Heart left ventricle (tissue), 16 donors: ENCODE measurements at regions not wholly inside any gene's neighbourhood (a gene's known extent, or its start where the extent isn't known, plus 50 kb on each side); places are given as distances from the start of the nearest gene placed in this dataset.

Source experiments
- ATAC-seq, 4 donors: fragments of 200-7000 bp; cut with Tn5 transposase; one replicate each; pipeline ENCODE4 v1.9.1; 2020 to 2022; ENCODE audit warnings: moderate library complexity in 4 of 4, mild to moderate bottlenecking in 3 of 4, moderate number of reproducible peaks in 1 of 4
- DNase-seq, 5 donors: peaks; one replicate each; pipeline ENCODE4 v3.0.0-alpha.2; 2020
- H3K27ac ChIP-seq, 12 donors: fragments of 200-600 bp; sonication (generic) in 4 of 12; one replicate each; pipeline versions ENCODE4 v1.5.0 to v1.8.0; 2016 to 2022; ENCODE audit warnings: mild to moderate bottlenecking in 2 of 12
- H3K27me3 ChIP-seq, 9 donors: fragments of 200-600 bp; sonication (generic) in 2 of 9; one replicate each; pipeline versions ENCODE4 v1.5.1 to v1.8.0; 2016 to 2022; ENCODE audit warnings: mild to moderate bottlenecking in 3 of 9
- H3K36me3 ChIP-seq, 9 donors: fragments of 200-600 bp; sonication (generic) in 2 of 9; one replicate each; pipeline versions ENCODE4 v1.5.0 to v1.8.0; 2018 to 2022; ENCODE audit warnings: mild to moderate bottlenecking in 2 of 9
- H3K4me1 ChIP-seq, 12 donors: fragments of 200-600 bp; sonication (generic) in 4 of 12; one replicate each; pipeline versions ENCODE4 v1.5.0 to v1.8.0; 2016 to 2022; ENCODE audit warnings: mild to moderate bottlenecking in 3 of 12
- H3K4me3 ChIP-seq, 12 donors: fragments of 200-600 bp; sonication (generic) in 4 of 12; one replicate each; pipeline versions ENCODE4 v1.5.0 to v1.8.0; 2017 to 2022; ENCODE audit warnings: mild to moderate bottlenecking in 9 of 12, moderate library complexity in 4 of 12
- H3K9me3 ChIP-seq, 12 donors: fragments of 200-600 bp; sonication (generic) in 4 of 12; one replicate each; pipeline versions ENCODE4 v1.5.0 to v1.8.0; 2016 to 2022; ENCODE audit warnings: mild to moderate bottlenecking in 1 of 12
- POLR2A ChIP-seq, 2 donors: fragments of 450-650 bp; IDR thresholded peaks; one replicate each; pipeline ENCODE4 v1.6.1; 2017; ENCODE audit warnings: antibody characterized with exemption in 2 of 2, mild to moderate bottlenecking in 2 of 2, moderate library complexity in 2 of 2
- WGBS, 4 donors: extraction: QIAGEN DNeasy Blood & Tissue Kit in 2 of 4; methylation state at CpG; one replicate each; pipeline versions ENCODE4 v1.1.5 to v1.1.7; 2013 to 2018; 5-methylcytosine and 5-hydroxymethylcytosine counted together
- intact Hi-C, 10 donors: fragments of 100-400 bp; cut with DNase I; formaldehyde crosslinking; loops; one replicate each; pipeline versions ENCODE4 v1.11.1 to v1.14.2; 2022
- TF ChIP-seq, protein P1 (sequence below), 12 donors: fragments of 200-600 bp; sonication (generic) in 4 of 12; IDR thresholded peaks; one replicate each; pipeline versions ENCODE4 v1.5.0 to v1.8.0; 2018 to 2022; ENCODE audit warnings: antibody characterized with exemption in 12 of 12, mild to moderate bottlenecking in 5 of 12
- donor health status: ischemic (EF 13 %, LVEDD 7.1; RV severe dilation, severe dysfunction).
- donor health status: healthy with polysubstance abuse.
- donor health status: DM: no; HTN: yes; CAD: no.
- donor health status: DM: no; HTN: no; CAD: no.
- donor health status: ischemic (EF 25% LVEDD 6.9; RV normal size, moderate dysfunction).
- donor health status: ischemic (EF 25% LVEDD 5.7; RV mildly dilated, moderate dysfunction).
- donor health status: healthy.
- donor health status: DM: yes; HTN: yes; CAD: no.
- donor health status: ischemic (EF 35%, LVEDD 5.7; RV mildly dilated, moderate dysfunction).
- donor health status: nonischemic (EF 11% LVEDD 7.7; RV severe dilation, severe dysfunction).
- donor health status: DM: yes; HTN: yes; CAD: no.
- donor health status: PGD.
- donor health status: ischemic (EF 29% LVEDD 5.4; RV normal size, mild dysfunction).
- donor health status: nonischemic (EF 23%, LVEDD 6.1; RV moderate dilation, normal function).

DNA sequence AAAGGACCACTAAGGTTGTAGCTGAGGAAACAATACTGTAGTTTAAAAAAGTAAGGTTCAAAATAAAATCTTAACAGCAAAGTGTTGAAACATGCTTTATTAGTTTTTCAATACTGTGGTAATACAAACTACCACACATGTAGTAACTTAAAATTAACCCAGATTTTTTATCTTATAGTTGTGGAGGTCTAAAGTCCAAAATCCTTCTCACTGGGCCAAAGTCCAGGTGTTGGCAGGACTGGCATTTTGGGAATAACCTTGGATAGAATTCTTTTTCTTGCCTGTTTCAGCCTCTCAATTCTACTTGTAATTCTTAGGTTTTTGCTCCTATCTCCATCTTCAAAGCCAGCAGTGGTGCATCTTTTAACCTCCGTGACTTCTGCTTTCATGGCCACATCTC lies 942.0 kb downstream of the TSN start:
- no peak for ATAC-seq
- Histone ChIP-seq H3K9me3 (no peaks in the 10 kb centered on the region), H3K27ac (no peak overlapping the region), H3K27me3 (no peaks in the 10 kb centered on the region), H3K4me3 (no peak overlapping the region), H3K36me3 (no peaks in the 10 kb centered on the region), H3K4me1 (no peaks in the 10 kb centered on the region)
- WGBS, 4 donors, result 82 to 93% (median 90%) methylated on average over 1 of the region's 1 CpG
- intact Hi-C loops, result no loop called here
- TF ChIP-seq POLR2A (IDR thresholded peaks at IDR 0.05), result no peak
- TF ChIP-seq, protein P1, sequence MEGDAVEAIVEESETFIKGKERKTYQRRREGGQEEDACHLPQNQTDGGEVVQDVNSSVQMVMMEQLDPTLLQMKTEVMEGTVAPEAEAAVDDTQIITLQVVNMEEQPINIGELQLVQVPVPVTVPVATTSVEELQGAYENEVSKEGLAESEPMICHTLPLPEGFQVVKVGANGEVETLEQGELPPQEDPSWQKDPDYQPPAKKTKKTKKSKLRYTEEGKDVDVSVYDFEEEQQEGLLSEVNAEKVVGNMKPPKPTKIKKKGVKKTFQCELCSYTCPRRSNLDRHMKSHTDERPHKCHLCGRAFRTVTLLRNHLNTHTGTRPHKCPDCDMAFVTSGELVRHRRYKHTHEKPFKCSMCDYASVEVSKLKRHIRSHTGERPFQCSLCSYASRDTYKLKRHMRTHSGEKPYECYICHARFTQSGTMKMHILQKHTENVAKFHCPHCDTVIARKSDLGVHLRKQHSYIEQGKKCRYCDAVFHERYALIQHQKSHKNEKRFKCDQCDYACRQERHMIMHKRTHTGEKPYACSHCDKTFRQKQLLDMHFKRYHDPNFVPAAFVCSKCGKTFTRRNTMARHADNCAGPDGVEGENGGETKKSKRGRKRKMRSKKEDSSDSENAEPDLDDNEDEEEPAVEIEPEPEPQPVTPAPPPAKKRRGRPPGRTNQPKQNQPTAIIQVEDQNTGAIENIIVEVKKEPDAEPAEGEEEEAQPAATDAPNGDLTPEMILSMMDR (IDR thresholded peaks at IDR 0.05), result no peak
- DNase-seq, result no peak

DNA sequence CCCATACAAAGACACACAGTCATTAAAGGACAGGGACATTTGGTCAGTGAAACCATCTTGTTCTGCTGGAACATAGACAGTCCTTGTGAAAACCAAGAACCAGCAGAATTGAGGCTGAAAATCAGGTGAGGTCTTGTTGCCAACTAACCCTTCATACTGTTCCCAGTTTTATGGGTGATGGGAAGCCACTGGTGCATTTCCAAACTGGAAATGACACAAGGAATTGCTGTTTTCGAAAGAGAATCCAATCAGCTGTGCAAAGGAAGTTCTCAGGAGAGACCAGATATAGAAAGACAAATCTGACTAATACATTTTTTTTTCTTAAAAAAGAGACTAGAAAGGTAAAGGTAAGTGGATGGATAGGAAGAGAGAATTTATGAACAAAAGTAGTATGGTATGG lies 948.2 kb downstream of the TSN start:
- TF ChIP-seq, protein P1 (IDR thresholded peaks at IDR 0.05), result no peak
- no peak for TF ChIP-seq POLR2A (IDR thresholded peaks at IDR 0.05)
- H3K4me1 ChIP-seq, result no peaks in the 10 kb centered on the region
- ATAC-seq (no peak), DNase-seq (no peak)
- H3K27me3 ChIP-seq, result no peaks in the 10 kb centered on the region
- intact Hi-C loops, result no loop called here
- no peak overlapping the region for H3K4me3 ChIP-seq
- 61 to 74% (median 64%) methylated on average over 1 of the region's 1 CpG for WGBS, 4 donors
- H3K27ac ChIP-seq, result no peak overlapping the region
- H3K9me3 ChIP-seq, result no peaks in the 10 kb centered on the region
- H3K36me3 ChIP-seq, result no peaks in the 10 kb centered on the region

DNA sequence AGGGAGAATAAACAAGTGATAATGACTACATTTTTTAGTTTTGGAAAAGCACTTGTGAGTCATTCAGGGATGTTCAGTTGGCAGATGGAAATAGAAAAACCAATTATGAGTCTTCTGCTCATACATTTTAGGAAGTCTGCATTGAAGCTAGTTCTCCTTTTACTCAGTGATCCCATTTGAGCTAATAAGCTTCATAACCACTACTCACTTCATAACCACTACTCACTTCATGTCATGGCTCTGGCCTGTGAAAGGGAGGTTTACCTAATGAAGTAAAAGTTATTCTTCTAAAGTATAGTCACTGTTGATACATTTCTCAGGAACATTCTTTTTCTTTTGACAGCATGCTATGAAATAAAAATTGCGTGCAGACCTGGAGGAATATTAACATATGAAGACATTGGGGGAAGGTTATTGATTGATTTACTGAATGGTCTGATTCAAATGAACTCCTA lies 948.7 kb downstream of the TSN start:
- ATAC-seq, result no peak
- no peak overlapping the region for H3K27ac ChIP-seq
- H3K4me3 ChIP-seq, result no peak overlapping the region
- DNase-seq, result no peak
- no peaks in the 10 kb centered on the region for H3K9me3 ChIP-seq
- no peaks in the 10 kb centered on the region for H3K27me3 ChIP-seq
- 95 to 100% (median 98%) methylated on average over 1 of the region's 1 CpG for WGBS, 4 donors
- H3K36me3 ChIP-seq, result no peaks in the 10 kb centered on the region
- TF ChIP-seq, protein P1 (IDR thresholded peaks at IDR 0.05), result no peak
- TF ChIP-seq POLR2A (IDR thresholded peaks at IDR 0.05), result no peak
- no peaks in the 10 kb centered on the region for H3K4me1 ChIP-seq
- intact Hi-C loops, result no loop called here

DNA sequence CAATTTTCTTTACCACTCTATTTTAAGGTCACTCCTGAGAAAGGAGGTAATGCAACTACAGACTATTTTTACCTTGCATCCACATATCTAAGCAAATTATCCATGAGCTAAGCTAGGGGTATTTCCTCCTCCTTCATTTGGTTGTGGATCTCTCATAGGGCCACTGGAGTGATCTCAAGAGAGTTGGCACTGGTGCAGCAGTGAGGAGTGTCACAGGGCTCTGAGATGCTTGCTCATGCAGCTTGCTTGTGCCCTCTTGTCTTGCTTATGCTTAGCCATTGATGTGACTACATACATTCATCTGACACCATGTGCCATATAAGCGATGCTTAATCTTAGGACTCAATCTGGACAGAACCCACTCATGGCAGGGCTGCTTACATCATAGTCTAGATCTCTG lies 950.3 kb downstream of the TSN start:
- intact Hi-C loops, result no loop called here
- no peaks in the 10 kb centered on the region for H3K9me3 ChIP-seq
- no peak for ATAC-seq
- no peak overlapping the region for H3K27ac ChIP-seq
- no peaks in the 10 kb centered on the region for H3K36me3 ChIP-seq
- H3K27me3 ChIP-seq, result no peaks in the 10 kb centered on the region
- no peak for DNase-seq
- 97 to 100% (median 99%) methylated on average over 1 of the region's 1 CpG for WGBS, 4 donors
- no peaks in the 10 kb centered on the region for H3K4me1 ChIP-seq
- no peak overlapping the region for H3K4me3 ChIP-seq
- TF ChIP-seq, protein P1 (IDR thresholded peaks at IDR 0.05), result no peak
- no peak for TF ChIP-seq POLR2A (IDR thresholded peaks at IDR 0.05)
